ENCODE measurements at regions not wholly inside any gene's neighbourhood (a gene's known extent, or its start where the extent isn't known, plus 50 kb on each side); places are given as distances from the start of the nearest gene placed in this dataset.

DNA sequence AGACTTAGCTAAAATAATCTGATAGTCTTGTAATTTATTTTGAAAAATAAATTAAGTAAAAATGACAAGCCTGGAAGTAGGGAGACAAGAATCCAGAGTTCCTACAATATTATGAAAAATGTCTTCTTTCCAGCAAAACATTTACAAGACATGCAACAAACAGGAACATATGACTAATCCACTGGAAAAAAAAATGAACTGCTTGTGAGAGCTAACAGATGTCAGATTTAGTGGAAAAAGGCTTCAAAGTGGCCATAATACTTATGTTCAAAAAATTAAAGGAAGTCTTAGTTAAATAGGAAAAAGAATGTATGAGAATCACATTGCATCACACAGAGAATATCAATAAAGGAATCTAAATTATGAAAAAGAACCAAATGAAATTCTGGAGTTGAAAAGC lies 2082.0 kb upstream of the PCDH20 start:
- no peak for TF ChIP-seq ZNF468 (CRISPR knock-in tag; IDR thresholded peaks at IDR 0.05)
- no peak for TF ChIP-seq JUN (CRISPR knock-in tag; IDR thresholded peaks at IDR 0.05)
- TF ChIP-seq ZNF7 (CRISPR knock-in tag; IDR thresholded peaks at IDR 0.05), result no peak
- no peak for TF ChIP-seq ZNF263 (CRISPR knock-in tag; IDR thresholded peaks at IDR 0.05)
